GDM1 (cell line): ENCODE measurements at regions not wholly inside any gene's neighbourhood (a gene's known extent, or its start where the extent isn't known, plus 50 kb on each side); places are given as distances from the start of the nearest gene placed in this dataset.

Source experiments
- DNase-seq: peaks from one replicate; lab custom pipeline; 2025; lab: John Stamatoyannopoulos, UW

GRCh38 chr22:49284056-49284784 is 543.5 kb downstream of the BRD1 start:
- no peak for DNase-seq

GRCh38 chr22:49282596-49282995 is 545.1 kb downstream of the BRD1 start:
- DNase-seq = no peak

- DNase-seq = no peak
These were observed 546.0 kb downstream of the BRD1 start for GRCh38 chr22:49281467-49282340.

GRCh38 chr22:49278340-49278739 is 549.3 kb downstream of the BRD1 start:
- DNase-seq = no peak

GRCh38 chr22:49276567-49276966 is 551.1 kb downstream of the BRD1 start:
- no peak for DNase-seq

GRCh38 chr22:49274754-49275380 is 552.8 kb downstream of the BRD1 start:
- DNase-seq = no peak

GRCh38 chr22:49272546-49273125 is 555.0 kb downstream of the BRD1 start:
- no peak for DNase-seq

- no peak for DNase-seq
These were observed 555.8 kb downstream of the BRD1 start for GRCh38 chr22:49271831-49272230.

- DNase-seq = no peak
These were observed 556.3 kb downstream of the BRD1 start for GRCh38 chr22:49271369-49271727.

- DNase-seq = no peak
These were observed 556.9 kb downstream of the BRD1 start for GRCh38 chr22:49270595-49271368.

- DNase-seq = no peak
These were observed 557.7 kb downstream of the BRD1 start for GRCh38 chr22:49269928-49270327.

GRCh38 chr22:49269371-49269770 is 558.3 kb downstream of the BRD1 start:
- no peak for DNase-seq

GRCh38 chr22:49268924-49269323 is 558.7 kb downstream of the BRD1 start:
- no peak for DNase-seq

GRCh38 chr22:49267996-49268395 is 559.7 kb downstream of the BRD1 start:
- no peak for DNase-seq

GRCh38 chr22:49266561-49267519 is 560.8 kb downstream of the BRD1 start:
- no peak for DNase-seq

- no peak for DNase-seq
These were observed 563.0 kb downstream of the BRD1 start for GRCh38 chr22:49264696-49265095.

GRCh38 chr22:49263101-49263500 is 564.6 kb downstream of the BRD1 start:
- no peak for DNase-seq

- DNase-seq = no peak
These were observed 565.5 kb downstream of the BRD1 start for GRCh38 chr22:49262167-49262566.

GRCh38 chr22:49261616-49262015 is 566.1 kb downstream of the BRD1 start:
- no peak for DNase-seq
